ENCODE measurements at regions not wholly inside any gene's neighbourhood (a gene's known extent, or its start where the extent isn't known, plus 50 kb on each side); places are given as distances from the start of the nearest gene placed in this dataset.

DNA sequence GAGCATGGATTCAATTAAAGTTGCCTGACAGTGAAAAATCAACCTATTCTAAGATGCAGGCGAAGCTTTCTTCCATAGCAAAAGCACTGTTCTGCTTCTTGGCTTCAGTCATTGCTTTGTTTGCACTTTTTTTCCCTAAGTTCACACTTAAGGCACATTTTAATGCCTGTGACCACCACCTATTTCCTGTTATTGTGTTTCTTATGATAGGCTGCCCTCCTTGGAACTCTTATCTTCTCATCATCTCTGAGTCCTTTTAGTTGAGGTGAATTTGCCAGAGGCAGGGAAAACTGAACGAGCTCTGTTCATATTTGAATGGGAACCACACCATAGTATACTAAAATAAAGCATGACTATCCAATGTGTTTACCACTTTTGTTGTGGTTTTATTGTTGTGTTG, 119.8 kb downstream of the SPCS3 start:
- DNase-seq (ENCODE audit: extremely low spot score) = no peak
- POLR2A ChIA-PET = no interaction called here
- CTCF ChIA-PET = interaction anchor here (1.7 kb wide), 1 partner anchor 608 kb away, joined by 3 read pairs; no protein-coding TSS in a partner anchor
- TF ChIP-seq, protein P1, sequence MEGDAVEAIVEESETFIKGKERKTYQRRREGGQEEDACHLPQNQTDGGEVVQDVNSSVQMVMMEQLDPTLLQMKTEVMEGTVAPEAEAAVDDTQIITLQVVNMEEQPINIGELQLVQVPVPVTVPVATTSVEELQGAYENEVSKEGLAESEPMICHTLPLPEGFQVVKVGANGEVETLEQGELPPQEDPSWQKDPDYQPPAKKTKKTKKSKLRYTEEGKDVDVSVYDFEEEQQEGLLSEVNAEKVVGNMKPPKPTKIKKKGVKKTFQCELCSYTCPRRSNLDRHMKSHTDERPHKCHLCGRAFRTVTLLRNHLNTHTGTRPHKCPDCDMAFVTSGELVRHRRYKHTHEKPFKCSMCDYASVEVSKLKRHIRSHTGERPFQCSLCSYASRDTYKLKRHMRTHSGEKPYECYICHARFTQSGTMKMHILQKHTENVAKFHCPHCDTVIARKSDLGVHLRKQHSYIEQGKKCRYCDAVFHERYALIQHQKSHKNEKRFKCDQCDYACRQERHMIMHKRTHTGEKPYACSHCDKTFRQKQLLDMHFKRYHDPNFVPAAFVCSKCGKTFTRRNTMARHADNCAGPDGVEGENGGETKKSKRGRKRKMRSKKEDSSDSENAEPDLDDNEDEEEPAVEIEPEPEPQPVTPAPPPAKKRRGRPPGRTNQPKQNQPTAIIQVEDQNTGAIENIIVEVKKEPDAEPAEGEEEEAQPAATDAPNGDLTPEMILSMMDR (IDR thresholded peaks at IDR 0.05; ENCODE audit: control extremely low read depth, extremely low read depth, low read depth, missing control alignments) = no peak

DNA sequence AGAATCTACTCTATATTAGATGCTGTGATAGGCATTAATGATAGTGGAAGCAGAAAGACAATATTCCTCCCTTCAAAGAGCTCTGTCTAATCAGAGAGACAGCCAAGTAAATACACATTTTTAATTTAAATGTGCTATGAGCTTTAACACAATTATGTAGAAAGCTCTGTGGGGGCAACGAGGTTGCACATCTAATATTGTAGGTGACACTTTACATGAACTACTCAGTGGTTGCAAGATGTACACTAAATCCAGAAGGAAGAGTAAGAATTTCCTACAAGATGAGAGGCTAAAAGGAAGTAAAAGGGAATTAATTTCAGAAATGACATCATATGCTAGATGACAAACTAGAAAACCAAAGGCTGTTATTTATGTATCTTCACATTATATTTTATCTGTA, 120.9 kb downstream of the SPCS3 start:
- TF ChIP-seq, protein P1 (IDR thresholded peaks at IDR 0.05; ENCODE audit: control extremely low read depth, extremely low read depth, low read depth, missing control alignments) = no peak
- CTCF ChIA-PET = no interaction called here
- DNase-seq (ENCODE audit: extremely low spot score) = no peak
- POLR2A ChIA-PET = no interaction called here

DNA sequence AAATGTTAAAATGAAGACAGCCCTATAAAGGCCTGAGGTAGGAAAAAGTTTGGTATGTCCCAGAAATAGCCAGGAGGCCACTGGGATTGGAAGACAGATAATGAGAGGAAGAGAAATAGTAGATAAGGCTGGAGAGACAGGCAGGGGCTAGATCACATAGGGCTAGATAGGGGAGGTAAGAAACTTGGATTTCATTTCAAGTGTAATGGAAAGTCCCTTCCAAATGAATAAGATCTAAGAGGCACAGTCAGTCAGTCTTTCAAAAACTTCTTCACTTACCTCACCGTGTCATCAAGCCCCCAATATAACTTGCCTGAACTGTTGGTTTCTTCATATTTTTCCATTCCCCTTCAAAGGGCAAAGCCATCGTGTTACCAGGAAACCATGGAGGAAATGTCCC, 121.8 kb downstream of the SPCS3 start:
- TF ChIP-seq, protein P1 (IDR thresholded peaks at IDR 0.05; ENCODE audit: control extremely low read depth, extremely low read depth, low read depth, missing control alignments) = no peak
- CTCF ChIA-PET = no interaction called here
- POLR2A ChIA-PET = no interaction called here
- no peak for DNase-seq (ENCODE audit: extremely low spot score)

DNA sequence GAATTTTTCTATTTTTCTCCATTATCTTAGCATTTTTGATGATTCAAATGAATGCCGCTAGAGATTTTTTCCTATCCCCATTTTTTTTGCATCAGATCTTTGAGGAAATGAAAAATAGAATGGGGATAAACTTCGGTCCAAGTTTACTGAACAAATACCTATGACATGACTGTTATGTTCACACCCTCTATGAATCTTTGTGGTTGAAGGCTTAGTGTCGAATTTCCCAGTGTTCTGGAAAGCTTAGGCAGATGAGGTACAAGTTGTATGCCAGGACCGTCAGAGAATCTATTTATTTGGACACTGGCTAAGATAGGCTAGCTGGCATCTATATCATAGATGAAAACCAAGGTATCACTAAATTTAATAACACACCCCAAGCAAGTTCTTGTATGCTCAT, 123.4 kb downstream of the SPCS3 start:
- DNase-seq (ENCODE audit: extremely low spot score) = no peak
- CTCF ChIA-PET = interaction anchor here (1.8 kb wide), 1 partner anchor 604 kb away, joined by 3 read pairs; no protein-coding TSS in a partner anchor
- POLR2A ChIA-PET = no interaction called here
- TF ChIP-seq, protein P1 (IDR thresholded peaks at IDR 0.05; ENCODE audit: control extremely low read depth, extremely low read depth, low read depth, missing control alignments) = no peak

DNA sequence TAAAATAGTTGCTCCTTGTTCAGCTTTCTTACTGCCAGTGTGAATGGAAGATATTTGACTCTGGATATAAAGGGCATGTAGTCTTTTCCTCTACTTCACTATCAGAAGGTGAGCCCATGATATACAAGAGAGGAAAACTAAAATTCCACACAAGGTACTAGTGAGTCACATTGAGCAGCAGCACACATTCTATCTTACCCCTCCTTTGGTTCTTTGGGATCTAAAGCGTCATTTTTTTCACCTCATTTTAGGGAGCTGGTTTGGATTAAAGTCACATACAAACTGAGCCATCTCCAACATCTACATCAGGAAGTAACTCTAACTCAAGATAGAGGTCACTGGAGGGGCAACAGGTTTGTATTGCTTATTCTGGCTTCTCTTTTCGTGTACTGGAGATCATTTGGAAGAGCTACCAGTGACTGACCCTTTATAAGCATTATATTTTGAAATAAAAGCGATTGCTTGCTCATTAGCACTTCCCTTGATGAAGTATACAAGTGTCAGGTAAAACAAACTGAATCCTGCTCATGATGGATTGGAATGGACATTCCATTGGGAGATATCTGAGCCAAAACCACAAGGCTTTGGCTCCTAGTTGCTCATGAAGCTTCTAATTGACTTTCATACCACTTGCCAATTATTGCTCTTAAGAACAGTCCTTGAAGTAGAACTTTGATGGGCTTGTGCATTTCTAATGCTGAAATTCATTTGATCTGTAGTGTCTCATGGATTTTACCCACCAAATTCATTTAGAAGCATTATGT, 124.1 kb downstream of the SPCS3 start:
- ChIA-PET CTCF (interaction anchor here (0.6 to 1.8 kb wide), 2 partner anchors 9 to 604 kb away, joined by 3 read pairs; no protein-coding TSS in a partner anchor), POLR2A (no interaction called here)
- TF ChIP-seq, protein P1 (IDR thresholded peaks at IDR 0.05; ENCODE audit: control extremely low read depth, extremely low read depth, low read depth, missing control alignments) = no peak
- no peak for DNase-seq (ENCODE audit: extremely low spot score)

DNA sequence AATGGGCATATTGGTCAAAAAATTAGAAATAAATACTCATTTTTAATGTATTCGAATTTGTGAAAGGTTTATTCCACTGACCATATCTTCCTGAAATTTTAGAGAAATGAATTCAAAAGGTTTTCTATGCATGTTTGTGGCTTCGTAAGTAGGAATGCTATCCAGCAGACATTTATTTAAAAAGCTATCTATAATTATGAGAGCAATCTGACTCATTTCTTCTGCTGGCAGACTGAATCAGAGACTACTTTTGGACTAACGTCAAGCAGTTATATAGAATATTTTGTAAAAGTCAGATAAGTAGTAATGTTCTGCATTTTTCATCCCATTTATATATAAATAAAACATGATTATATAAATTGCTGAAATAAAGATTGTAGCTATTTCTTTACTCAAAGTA, 125.0 kb downstream of the SPCS3 start:
- no peak for DNase-seq (ENCODE audit: extremely low spot score)
- ChIA-PET POLR2A (no interaction called here), CTCF (interaction anchor here (1.0 kb wide), 1 partner anchor 10 kb away, joined by 3 read pairs; no protein-coding TSS in a partner anchor)
- TF ChIP-seq, protein P1 (IDR thresholded peaks at IDR 0.05; ENCODE audit: control extremely low read depth, extremely low read depth, low read depth, missing control alignments) = no peak

Data from GM10248 (cell line).